Colonic mucosa (tissue), 4 donors: ENCODE measurements at regions not wholly inside any gene's neighbourhood (a gene's known extent, or its start where the extent isn't known, plus 50 kb on each side); places are given as distances from the start of the nearest gene placed in this dataset.
"Not testable (repeated sequence)": the region's sequence is repeated elsewhere in the genome, so short reads cannot be mapped to it uniquely, and the experiment has no call there.

Experiments
- DNase-seq: peaks from one replicate; pipeline ENCODE4 v3.0.0-alpha.2; 2020
- H3K27ac ChIP-seq: fragments of 200-600 bp; one replicate; pipeline ENCODE4 v1.8.0; 2021
- H3K27me3 ChIP-seq: fragments of 200-600 bp; one replicate; pipeline ENCODE4 v1.8.0; 2021
- H3K36me3 ChIP-seq: fragments of 200-600 bp; one replicate; pipeline ENCODE4 v1.8.0; 2021
- H3K4me1 ChIP-seq: fragments of 200-600 bp; one replicate; pipeline ENCODE4 v1.8.0; 2021; ENCODE audit warnings: mild to moderate bottlenecking
- H3K4me3 ChIP-seq: fragments of 200-600 bp; one replicate; pipeline ENCODE4 v1.8.0; 2021
- H3K9ac ChIP-seq, 2 donors: one replicate each; pipeline ENCODE4 v1.7.0; 2013; ENCODE audit warnings: control low read depth in 2 of 2, low read depth in 2 of 2, low read length in 2 of 2
- H3K9me3 ChIP-seq: fragments of 200-600 bp; one replicate; pipeline ENCODE4 v1.8.0; 2021
- CTCF ChIP-seq: fragments of 200-600 bp; IDR thresholded peaks from one replicate; pipeline ENCODE4 v1.8.0; 2022; ENCODE audit warnings: antibody characterized with exemption, mild to moderate bottlenecking
- intact Hi-C: fragments of 100-400 bp; cut with DNase I; formaldehyde crosslinking; loops from one replicate; pipeline ENCODE4 v1.14.1; 2022
- donor health status: healthy.
- donor health status: DM: no; HTN: no; CAD: no.
- donor health status: DM: no; HTN: no; CAD: no.

- Histone ChIP-seq H3K4me1 (no peaks in the 10 kb centered on the region), H3K36me3 (no peaks in the 10 kb centered on the region), H3K9ac (no peak overlapping the region), H3K27me3 (no peaks in the 10 kb centered on the region), H3K4me3 (no peak overlapping the region), H3K27ac (no peak overlapping the region), H3K9me3 (no peaks in the 10 kb centered on the region)
- TF ChIP-seq CTCF, result no peak
- intact Hi-C loops, result no loop called here
- no peak for DNase-seq
Observed at GRCh38 chr10:21387868-21388267, 137.6 kb downstream of the SKIDA1 start.

GRCh38 chr10:21385996-21386585, 139.4 kb downstream of the SKIDA1 start:
- no peaks in the 10 kb centered on the region for H3K36me3 ChIP-seq
- no peak for DNase-seq
- no peak overlapping the region for H3K9ac ChIP-seq
- H3K9me3 ChIP-seq, result no peaks in the 10 kb centered on the region
- H3K27me3 ChIP-seq, result no peaks in the 10 kb centered on the region
- H3K4me1 ChIP-seq, result no peaks in the 10 kb centered on the region
- intact Hi-C loops, result no loop called here
- H3K27ac ChIP-seq, result no peak overlapping the region
- TF ChIP-seq CTCF, result no peak
- H3K4me3 ChIP-seq, result no peak overlapping the region

- Histone ChIP-seq H3K27ac (no peak overlapping the region), H3K36me3 (no peaks in the 10 kb centered on the region), H3K4me1 (no peaks in the 10 kb centered on the region), H3K4me3 (no peak overlapping the region), H3K9ac (no peak overlapping the region), H3K9me3 (no peaks in the 10 kb centered on the region), H3K27me3 (no peaks in the 10 kb centered on the region)
- intact Hi-C loops, result no loop called here
- no peak for DNase-seq
- TF ChIP-seq CTCF, result no peak
Observed at GRCh38 chr10:21385536-21385935, 139.9 kb downstream of the SKIDA1 start.

- no peak overlapping the region for H3K4me3 ChIP-seq
- H3K9me3 ChIP-seq, result no peaks in the 10 kb centered on the region
- H3K27ac ChIP-seq, result no peak overlapping the region
- no peaks in the 10 kb centered on the region for H3K36me3 ChIP-seq
- DNase-seq, result no peak
- H3K4me1 ChIP-seq, result no peaks in the 10 kb centered on the region
- TF ChIP-seq CTCF, result no peak
- H3K27me3 ChIP-seq, result no peaks in the 10 kb centered on the region
- intact Hi-C loops, result no loop called here
- no peak overlapping the region for H3K9ac ChIP-seq
Observed at GRCh38 chr10:21379143-21379542, 146.3 kb downstream of the SKIDA1 start.

GRCh38 chr10:21375274-21375673, 150.2 kb downstream of the SKIDA1 start:
- H3K9me3 ChIP-seq, H3K27ac ChIP-seq, H3K4me1 ChIP-seq, H3K27me3 ChIP-seq, H3K4me3 ChIP-seq, intact Hi-C loops, H3K36me3 ChIP-seq, H3K9ac ChIP-seq, DNase-seq: not testable (repeated sequence)

GRCh38 chr10:21373881-21374280, 151.6 kb downstream of the SKIDA1 start:
- H3K27ac ChIP-seq, H3K9ac ChIP-seq, H3K4me3 ChIP-seq, DNase-seq, H3K36me3 ChIP-seq, intact Hi-C loops, H3K27me3 ChIP-seq, H3K9me3 ChIP-seq, H3K4me1 ChIP-seq: not testable (repeated sequence)
